Stimulated activated CD8-positive, alpha-beta memory T cell treated with anti-CD3 and anti-CD28 coated beads, Interleukin-4, amount 100 ng/mL, for 48 hours (primary cell): ENCODE measurements at regions not wholly inside any gene's neighbourhood (a gene's known extent, or its start where the extent isn't known, plus 50 kb on each side); places are given as distances from the start of the nearest gene placed in this dataset.

Experiments
- DNase-seq: peaks from one replicate; pipeline ENCODE4 v3.0.0-alpha.2; 2020

GRCh38 chr7:18154726-18155125 lies 127.1 kb upstream of the PRPS1L1 start:
- DNase-seq: no peak

- DNase-seq: no peak
Measured at GRCh38 chr7:18157233-18157632, 129.6 kb upstream of the PRPS1L1 start.

GRCh38 chr7:18162657-18163056 lies 135.0 kb upstream of the PRPS1L1 start:
- DNase-seq: no peak

GRCh38 chr7:18163091-18163490 lies 135.4 kb upstream of the PRPS1L1 start:
- no peak for DNase-seq

GRCh38 chr7:18165166-18165565 lies 137.5 kb upstream of the PRPS1L1 start:
- DNase-seq: no peak

GRCh38 chr7:18166002-18166401 lies 138.4 kb upstream of the PRPS1L1 start:
- no peak for DNase-seq

- no peak for DNase-seq
Measured at GRCh38 chr7:18167815-18168214, 140.2 kb upstream of the PRPS1L1 start.

- no peak for DNase-seq
Measured at GRCh38 chr7:18174996-18175395, 147.3 kb upstream of the PRPS1L1 start.

GRCh38 chr7:18175801-18176450 lies 148.3 kb upstream of the PRPS1L1 start:
- DNase-seq: no peak

- no peak for DNase-seq
Measured at GRCh38 chr7:18177129-18177814, 149.6 kb upstream of the PRPS1L1 start.

GRCh38 chr7:18177815-18178660 lies 150.4 kb upstream of the PRPS1L1 start:
- no peak for DNase-seq

GRCh38 chr7:18179093-18179492 lies 151.4 kb upstream of the PRPS1L1 start:
- no peak for DNase-seq

- DNase-seq: no peak
Measured at GRCh38 chr7:18180685-18181084, 153.0 kb upstream of the PRPS1L1 start.

- DNase-seq: no peak
Measured at GRCh38 chr7:18189500-18190126, 162.0 kb upstream of the PRPS1L1 start.

GRCh38 chr7:18191341-18191740 lies 163.7 kb upstream of the PRPS1L1 start:
- DNase-seq: no peak

GRCh38 chr7:18191862-18192625 lies 164.4 kb upstream of the PRPS1L1 start:
- no peak for DNase-seq

GRCh38 chr7:18194616-18195015 lies 167.0 kb upstream of the PRPS1L1 start:
- DNase-seq: no peak

GRCh38 chr7:18196638-18197037 lies 169.0 kb upstream of the PRPS1L1 start:
- no peak for DNase-seq

GRCh38 chr7:18198868-18199267 lies 171.2 kb upstream of the PRPS1L1 start:
- no peak for DNase-seq

GRCh38 chr7:18200266-18200665 lies 172.6 kb upstream of the PRPS1L1 start:
- DNase-seq: no peak

- no peak for DNase-seq
Measured at GRCh38 chr7:18200855-18201254, 173.2 kb upstream of the PRPS1L1 start.

- no peak for DNase-seq
Measured at GRCh38 chr7:18201350-18201749, 173.7 kb upstream of the PRPS1L1 start.
